ENCODE measurements at regions not wholly inside any gene's neighbourhood (a gene's known extent, or its start where the extent isn't known, plus 50 kb on each side); places are given as distances from the start of the nearest gene placed in this dataset.

- TF ChIP-seq CTCF (conservative IDR thresholded peaks at IDR 0.05; ENCODE audit: low read depth, low read length) (no peak), EZH2 (IDR thresholded peaks at IDR 0.05; ENCODE audit: borderline replicate concordance, low read depth, low read length, poor library complexity, severe bottlenecking) (no peak)
Observed at GRCh38 chr18:78622251-78622906, 357.2 kb upstream of the SALL3 start.
